HEK293 (cell line): ENCODE measurements at regions not wholly inside any gene's neighbourhood (a gene's known extent, or its start where the extent isn't known, plus 50 kb on each side); places are given as distances from the start of the nearest gene placed in this dataset.
A peak's percentile ranks its signal among the peaks of the same experiment; 100 is the strongest.

Experiments used
- CTCF ChIA-PET: fragments of 350-600 bp; formaldehyde crosslinking; extraction: SDS; loops from one replicate; lab custom pipeline; 2021; ENCODE audit warnings: antibody characterized with exemption; lab: Yijun Ruan, JAX
- POLR2A ChIA-PET: fragments of 300-600 bp; formaldehyde crosslinking; extraction: SDS; loops from one replicate; lab custom pipeline; 2020; ENCODE audit warnings: antibody characterized with exemption, inconsistent platforms; lab: Yijun Ruan, JAX
- H3K27ac ChIP-seq: fragments of 200-500 bp; sonication (Bioruptor generic); 2 replicates; pipeline ENCODE4 v1.5.1; 2014; ENCODE audit warnings: low read depth, low read length, control low read depth, inconsistent platforms; ENCODE audit errors: extremely low read depth
- H3K36me3 ChIP-seq, 2 experiments: fragments of 200-500 bp in 1 of 2; sonication (Bioruptor generic) in 1 of 2; 1 replicate in 1 of 2; 2 replicates in 1 of 2; pipeline ENCODE4 v1.5.1; 2014 to 2017; ENCODE audit warnings: inconsistent platforms in 2 of 2, low read length in 2 of 2; ENCODE audit not compliant: control insufficient read depth in 2 of 2, insufficient read depth in 1 of 2
- H3K4me1 ChIP-seq: fragments of 200-500 bp; sonication (Bioruptor generic); 2 replicates; pipeline ENCODE4 v1.5.1; 2014; ENCODE audit warnings: mild to moderate bottlenecking, low read length, inconsistent platforms; ENCODE audit not compliant: control insufficient read depth, insufficient read depth
- H3K4me3 ChIP-seq: 2 replicates; pipeline ENCODE4 v1.5.1; 2011; ENCODE audit warnings: low read depth, mild to moderate bottlenecking, control low read depth, low read length, moderate library complexity
- H3K9me3 ChIP-seq: fragments of 200-500 bp; sonication (Bioruptor generic); 2 replicates; pipeline ENCODE4 v1.5.1; 2014; ENCODE audit warnings: low read depth, low read length, inconsistent platforms; ENCODE audit not compliant: control insufficient read depth, insufficient read depth
- BCL11B ChIP-seq: fragments of 450-650 bp; formaldehyde crosslinking; IDR thresholded peaks from 2 replicates; pipeline ENCODE4 v1.5.1; 2016; ENCODE audit warnings: low read depth, missing biosample characterization, missing genetic modification characterization
- GLI2 ChIP-seq: fragments of 450-650 bp; formaldehyde crosslinking; IDR thresholded peaks from 2 replicates; pipeline ENCODE4; 2017; ENCODE audit warnings: missing biosample characterization, missing genetic modification characterization, low read depth, borderline replicate concordance
- GLI4 ChIP-seq: fragments of 450-650 bp; formaldehyde crosslinking; IDR thresholded peaks from 2 replicates; pipeline ENCODE4 v1.5.1; 2016; ENCODE audit warnings: missing biosample characterization, missing genetic modification characterization
- KLF16 ChIP-seq: fragments of 450-650 bp; formaldehyde crosslinking; IDR thresholded peaks from 2 replicates; pipeline ENCODE4 v1.5.1; 2017; ENCODE audit warnings: missing biosample characterization, missing genetic modification characterization
- MEIS1 ChIP-seq: sonication (generic); formaldehyde crosslinking; IDR thresholded peaks from 2 replicates; pipeline ENCODE4 v1.8.1; 2022; ENCODE audit warnings: missing genetic modification reagents, mild to moderate bottlenecking, borderline replicate concordance
- SCRT2 ChIP-seq: fragments of 450-650 bp; formaldehyde crosslinking; IDR thresholded peaks from 2 replicates; pipeline ENCODE4 v1.5.1; 2016; ENCODE audit warnings: missing biosample characterization, missing genetic modification characterization
- SETDB1 ChIP-seq: IDR thresholded peaks from one replicate; pipeline ENCODE4 v1.6.1; 2017; ENCODE audit warnings: mild to moderate bottlenecking, low read length, moderate library complexity, mixed read lengths; ENCODE audit not compliant: insufficient read length
- ZBTB8A ChIP-seq: fragments of 450-650 bp; formaldehyde crosslinking; IDR thresholded peaks from 2 replicates; pipeline ENCODE4 v1.5.1; 2016; ENCODE audit warnings: missing biosample characterization, missing genetic modification characterization
- ZNF114 ChIP-seq: fragments of 450-650 bp; formaldehyde crosslinking; IDR thresholded peaks from 2 replicates; pipeline ENCODE4 v1.5.0; 2017; ENCODE audit warnings: missing biosample characterization, missing genetic modification characterization
- ZNF121 ChIP-seq: fragments of 450-650 bp; formaldehyde crosslinking; IDR thresholded peaks from 2 replicates; pipeline ENCODE4 v1.5.1; 2016; ENCODE audit warnings: missing biosample characterization, missing genetic modification characterization
- ZNF133 ChIP-seq: fragments of 450-650 bp; formaldehyde crosslinking; IDR thresholded peaks from 2 replicates; pipeline ENCODE4 v1.5.1; 2016; ENCODE audit warnings: missing biosample characterization, missing genetic modification characterization
- ZNF19 ChIP-seq: fragments of 450-650 bp; formaldehyde crosslinking; IDR thresholded peaks from 2 replicates; pipeline ENCODE4; 2016; ENCODE audit warnings: missing biosample characterization, missing genetic modification characterization, low read depth
- ZNF292 ChIP-seq: fragments of 450-650 bp; formaldehyde crosslinking; IDR thresholded peaks from 2 replicates; pipeline ENCODE4 v1.5.1; 2016; ENCODE audit warnings: low read depth, missing biosample characterization, missing genetic modification characterization, borderline replicate concordance
- ZNF335 ChIP-seq: fragments of 450-650 bp; formaldehyde crosslinking; conservative IDR thresholded peaks from 2 replicates; pipeline ENCODE4 v1.5.1; 2016; ENCODE audit warnings: missing biosample characterization, missing genetic modification characterization
- ZNF404 ChIP-seq: fragments of 450-650 bp; formaldehyde crosslinking; IDR thresholded peaks from 2 replicates; pipeline ENCODE4 v1.5.1; 2017; ENCODE audit warnings: missing biosample characterization, missing genetic modification characterization
- ZNF521 ChIP-seq: fragments of 450-650 bp; formaldehyde crosslinking; IDR thresholded peaks from 2 replicates; pipeline ENCODE4 v1.5.1; 2017; ENCODE audit warnings: missing biosample characterization, mild to moderate bottlenecking, missing genetic modification characterization
- ZNF658 ChIP-seq: fragments of 450-650 bp; formaldehyde crosslinking; IDR thresholded peaks from 2 replicates; pipeline ENCODE4; 2016; ENCODE audit warnings: missing biosample characterization, missing genetic modification characterization
- ZNF677 ChIP-seq: fragments of 450-650 bp; IDR thresholded peaks from 2 replicates; pipeline ENCODE4 v1.5.0; 2018; ENCODE audit warnings: missing biosample characterization, mild to moderate bottlenecking, missing genetic modification characterization, moderate library complexity
- ZNF843 ChIP-seq: fragments of 450-650 bp; formaldehyde crosslinking; IDR thresholded peaks from 2 replicates; pipeline ENCODE4 v1.5.1; 2016; ENCODE audit warnings: missing biosample characterization, missing genetic modification characterization
- ZSCAN30 ChIP-seq: fragments of 450-650 bp; IDR thresholded peaks from 2 replicates; pipeline ENCODE4 v1.5.1; 2018; ENCODE audit warnings: missing biosample characterization, mild to moderate bottlenecking, missing genetic modification characterization, moderate library complexity
- TF ChIP-seq, protein P1 (sequence below): fragments of 450-650 bp; formaldehyde crosslinking; IDR thresholded peaks from 2 replicates; pipeline ENCODE4 v1.5.1; 2016; ENCODE audit warnings: missing biosample characterization, missing genetic modification characterization
- TF ChIP-seq, protein P2 (sequence below): fragments of 450-650 bp; formaldehyde crosslinking; IDR thresholded peaks from 2 replicates; pipeline ENCODE4 v1.5.1; 2017; ENCODE audit warnings: missing biosample characterization, missing genetic modification characterization
- TF ChIP-seq, protein P3 (sequence below): fragments of 450-650 bp; formaldehyde crosslinking; IDR thresholded peaks from 2 replicates; pipeline ENCODE4 v1.5.1; 2017; ENCODE audit warnings: missing biosample characterization, missing genetic modification characterization
- TF ChIP-seq, protein P4 (sequence below): fragments of 450-650 bp; formaldehyde crosslinking; IDR thresholded peaks from 2 replicates; pipeline ENCODE4 v1.5.1; 2016; ENCODE audit warnings: missing biosample characterization, missing genetic modification characterization
- TF ChIP-seq, protein P5 (sequence below): fragments of 450-650 bp; formaldehyde crosslinking; conservative IDR thresholded peaks from 2 replicates; pipeline ENCODE4 v1.5.1; 2016; ENCODE audit warnings: low read depth, missing biosample characterization, missing genetic modification characterization

DNA sequence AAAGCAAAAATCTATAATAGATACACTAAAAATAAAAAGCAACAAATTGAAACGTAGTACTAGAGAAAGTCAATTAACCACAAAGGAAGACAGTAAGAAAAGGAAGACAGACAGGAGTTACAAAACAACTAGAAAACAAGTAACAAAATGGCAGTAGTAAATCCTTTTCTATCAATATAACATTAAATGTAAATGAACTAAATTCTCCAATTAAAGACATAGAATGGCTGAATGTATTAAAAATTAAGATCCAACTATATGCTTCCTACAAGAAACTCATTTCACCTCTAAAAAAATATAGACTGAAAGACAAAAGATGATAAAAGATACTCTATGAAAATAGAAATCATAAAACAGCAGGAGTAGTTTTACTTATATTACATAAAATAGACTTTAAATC lies 79.1 kb downstream of the CTH start:
- Histone ChIP-seq H3K27ac (no peak overlapping the region), H3K36me3 (no peaks in the 10 kb centered on the region), H3K4me3 (no peak overlapping the region), H3K9me3 (no peaks in the 10 kb centered on the region), H3K4me1 (no peaks in the 10 kb centered on the region)
- POLR2A ChIA-PET, result no interaction called here
- CTCF ChIA-PET, result no interaction called here
- TF ChIP-seq SETDB1, result peak; percentile 64
- TF ChIP-seq MEIS1 (CRISPR knock-in tag), result no peak
- TF ChIP-seq, all 188 proteins: peak for 1

DNA sequence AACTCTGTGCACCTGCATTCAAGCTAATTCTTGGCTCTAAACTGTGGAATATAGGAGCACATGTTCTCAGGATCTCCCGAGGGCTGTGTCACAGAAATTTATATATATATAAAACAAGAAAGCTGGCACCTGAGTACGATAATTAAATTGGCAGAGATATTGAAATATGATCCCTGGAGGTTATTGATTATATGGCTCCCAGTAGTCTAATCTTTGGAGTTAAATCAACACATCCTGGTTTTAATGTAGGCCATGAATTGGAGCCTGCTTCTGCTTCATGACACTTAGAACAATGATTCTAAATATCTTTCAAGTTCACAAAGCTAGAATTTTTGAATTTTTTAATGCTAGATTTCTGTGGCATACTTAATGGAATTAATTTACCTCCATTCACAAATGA lies 84.3 kb downstream of the CTH start:
- H3K9me3 ChIP-seq, result no peaks in the 10 kb centered on the region
- POLR2A ChIA-PET, result no interaction called here
- no peak overlapping the region for H3K4me3 ChIP-seq
- no peaks in the 10 kb centered on the region for H3K36me3 ChIP-seq
- TF ChIP-seq ZNF19 (no peak), ZBTB8A (tag by site-specific recombination) (no peak), ZNF292 (tag by site-specific recombination) (no peak), ZNF677 (no peak), ZNF114 (tag by site-specific recombination) (no peak), ZNF133 (no peak), ZNF404 (tag by site-specific recombination) (no peak), SCRT2 (no peak), KLF16 (tag by site-specific recombination) (no peak), ZSCAN30 (no peak), ZNF843 (tag by site-specific recombination) (no peak), ZNF121 (no peak), ZNF658 (no peak), GLI2 (no peak)
- TF ChIP-seq, protein P1, sequence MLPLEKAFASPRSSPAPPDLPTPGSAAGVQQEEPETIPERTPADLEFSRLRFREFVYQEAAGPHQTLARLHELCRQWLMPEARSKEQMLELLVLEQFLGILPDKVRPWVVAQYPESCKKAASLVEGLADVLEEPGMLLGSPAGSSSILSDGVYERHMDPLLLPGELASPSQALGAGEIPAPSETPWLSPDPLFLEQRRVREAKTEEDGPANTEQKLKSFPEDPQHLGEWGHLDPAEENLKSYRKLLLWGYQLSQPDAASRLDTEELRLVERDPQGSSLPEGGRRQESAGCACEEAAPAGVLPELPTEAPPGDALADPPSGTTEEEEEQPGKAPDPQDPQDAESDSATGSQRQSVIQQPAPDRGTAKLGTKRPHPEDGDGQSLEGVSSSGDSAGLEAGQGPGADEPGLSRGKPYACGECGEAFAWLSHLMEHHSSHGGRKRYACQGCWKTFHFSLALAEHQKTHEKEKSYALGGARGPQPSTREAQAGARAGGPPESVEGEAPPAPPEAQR (tag by site-specific recombination), result no peak
- TF ChIP-seq, protein P2, sequence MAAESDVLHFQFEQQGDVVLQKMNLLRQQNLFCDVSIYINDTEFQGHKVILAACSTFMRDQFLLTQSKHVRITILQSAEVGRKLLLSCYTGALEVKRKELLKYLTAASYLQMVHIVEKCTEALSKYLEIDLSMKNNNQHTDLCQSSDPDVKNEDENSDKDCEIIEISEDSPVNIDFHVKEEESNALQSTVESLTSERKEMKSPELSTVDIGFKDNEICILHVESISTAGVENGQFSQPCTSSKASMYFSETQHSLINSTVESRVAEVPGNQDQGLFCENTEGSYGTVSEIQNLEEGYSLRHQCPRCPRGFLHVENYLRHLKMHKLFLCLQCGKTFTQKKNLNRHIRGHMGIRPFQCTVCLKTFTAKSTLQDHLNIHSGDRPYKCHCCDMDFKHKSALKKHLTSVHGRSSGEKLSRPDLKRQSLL, result no peak
- TF ChIP-seq, protein P3, sequence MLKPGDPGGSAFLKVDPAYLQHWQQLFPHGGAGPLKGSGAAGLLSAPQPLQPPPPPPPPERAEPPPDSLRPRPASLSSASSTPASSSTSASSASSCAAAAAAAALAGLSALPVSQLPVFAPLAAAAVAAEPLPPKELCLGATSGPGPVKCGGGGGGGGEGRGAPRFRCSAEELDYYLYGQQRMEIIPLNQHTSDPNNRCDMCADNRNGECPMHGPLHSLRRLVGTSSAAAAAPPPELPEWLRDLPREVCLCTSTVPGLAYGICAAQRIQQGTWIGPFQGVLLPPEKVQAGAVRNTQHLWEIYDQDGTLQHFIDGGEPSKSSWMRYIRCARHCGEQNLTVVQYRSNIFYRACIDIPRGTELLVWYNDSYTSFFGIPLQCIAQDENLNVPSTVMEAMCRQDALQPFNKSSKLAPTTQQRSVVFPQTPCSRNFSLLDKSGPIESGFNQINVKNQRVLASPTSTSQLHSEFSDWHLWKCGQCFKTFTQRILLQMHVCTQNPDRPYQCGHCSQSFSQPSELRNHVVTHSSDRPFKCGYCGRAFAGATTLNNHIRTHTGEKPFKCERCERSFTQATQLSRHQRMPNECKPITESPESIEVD (tag by site-specific recombination), result no peak
- CTCF ChIA-PET, result no interaction called here
- H3K4me1 ChIP-seq, result peaks cover 9% of the 10 kb centered on the region
- no peak overlapping the region for H3K27ac ChIP-seq

DNA sequence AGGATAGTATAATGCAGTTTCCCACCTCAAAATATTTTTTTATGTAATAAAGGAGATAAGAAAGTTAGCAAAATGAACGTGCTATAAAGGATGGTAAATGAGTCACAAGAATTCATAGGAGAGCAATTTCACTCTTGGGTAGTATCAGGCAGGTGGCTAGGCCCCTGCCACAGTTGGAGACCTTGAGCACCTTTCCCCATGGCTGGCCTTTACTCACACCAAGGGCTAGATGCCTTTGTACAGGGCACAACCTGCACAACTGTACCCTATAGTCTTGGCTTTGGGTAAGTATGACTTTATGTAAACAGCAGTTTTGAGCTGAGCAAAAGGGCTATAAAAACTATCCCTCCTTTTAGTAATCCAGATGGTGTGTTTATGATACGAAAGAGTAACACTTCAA lies 85.1 kb downstream of the CTH start:
- Histone ChIP-seq H3K4me1 (peaks cover 9% of the 10 kb centered on the region), H3K9me3 (no peaks in the 10 kb centered on the region), H3K36me3 (no peaks in the 10 kb centered on the region), H3K27ac (no peak overlapping the region), H3K4me3 (no peak overlapping the region)
- POLR2A ChIA-PET, result no interaction called here
- CTCF ChIA-PET, result no interaction called here
- peak; percentile 35 for TF ChIP-seq ZNF335 (tag by site-specific recombination)
- TF ChIP-seq BCL11B, result no peak
- TF ChIP-seq ZNF521 (tag by site-specific recombination), result no peak
- TF ChIP-seq, protein P4, sequence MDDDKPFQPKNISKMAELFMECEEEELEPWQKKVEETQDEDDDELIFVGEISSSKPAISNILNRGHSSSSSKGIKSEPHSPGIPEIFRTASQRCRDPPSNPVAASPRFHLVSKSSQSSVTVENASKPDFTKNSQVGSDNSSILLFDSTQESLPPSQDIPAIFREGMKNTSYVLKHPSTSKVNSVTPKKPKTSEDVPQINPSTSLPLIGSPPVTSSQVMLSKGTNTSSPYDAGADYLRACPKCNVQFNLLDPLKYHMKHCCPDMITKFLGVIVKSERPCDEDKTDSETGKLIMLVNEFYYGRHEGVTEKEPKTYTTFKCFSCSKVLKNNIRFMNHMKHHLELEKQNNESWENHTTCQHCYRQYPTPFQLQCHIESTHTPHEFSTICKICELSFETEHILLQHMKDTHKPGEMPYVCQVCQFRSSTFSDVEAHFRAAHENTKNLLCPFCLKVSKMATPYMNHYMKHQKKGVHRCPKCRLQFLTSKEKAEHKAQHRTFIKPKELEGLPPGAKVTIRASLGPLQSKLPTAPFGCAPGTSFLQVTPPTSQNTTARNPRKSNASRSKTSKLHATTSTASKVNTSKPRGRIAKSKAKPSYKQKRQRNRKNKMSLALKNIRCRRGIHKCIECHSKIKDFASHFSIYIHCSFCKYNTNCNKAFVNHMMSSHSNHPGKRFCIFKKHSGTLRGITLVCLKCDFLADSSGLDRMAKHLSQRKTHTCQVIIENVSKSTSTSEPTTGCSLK (tag by site-specific recombination), result no peak
- TF ChIP-seq GLI2, result no peak
- TF ChIP-seq, protein P5, sequence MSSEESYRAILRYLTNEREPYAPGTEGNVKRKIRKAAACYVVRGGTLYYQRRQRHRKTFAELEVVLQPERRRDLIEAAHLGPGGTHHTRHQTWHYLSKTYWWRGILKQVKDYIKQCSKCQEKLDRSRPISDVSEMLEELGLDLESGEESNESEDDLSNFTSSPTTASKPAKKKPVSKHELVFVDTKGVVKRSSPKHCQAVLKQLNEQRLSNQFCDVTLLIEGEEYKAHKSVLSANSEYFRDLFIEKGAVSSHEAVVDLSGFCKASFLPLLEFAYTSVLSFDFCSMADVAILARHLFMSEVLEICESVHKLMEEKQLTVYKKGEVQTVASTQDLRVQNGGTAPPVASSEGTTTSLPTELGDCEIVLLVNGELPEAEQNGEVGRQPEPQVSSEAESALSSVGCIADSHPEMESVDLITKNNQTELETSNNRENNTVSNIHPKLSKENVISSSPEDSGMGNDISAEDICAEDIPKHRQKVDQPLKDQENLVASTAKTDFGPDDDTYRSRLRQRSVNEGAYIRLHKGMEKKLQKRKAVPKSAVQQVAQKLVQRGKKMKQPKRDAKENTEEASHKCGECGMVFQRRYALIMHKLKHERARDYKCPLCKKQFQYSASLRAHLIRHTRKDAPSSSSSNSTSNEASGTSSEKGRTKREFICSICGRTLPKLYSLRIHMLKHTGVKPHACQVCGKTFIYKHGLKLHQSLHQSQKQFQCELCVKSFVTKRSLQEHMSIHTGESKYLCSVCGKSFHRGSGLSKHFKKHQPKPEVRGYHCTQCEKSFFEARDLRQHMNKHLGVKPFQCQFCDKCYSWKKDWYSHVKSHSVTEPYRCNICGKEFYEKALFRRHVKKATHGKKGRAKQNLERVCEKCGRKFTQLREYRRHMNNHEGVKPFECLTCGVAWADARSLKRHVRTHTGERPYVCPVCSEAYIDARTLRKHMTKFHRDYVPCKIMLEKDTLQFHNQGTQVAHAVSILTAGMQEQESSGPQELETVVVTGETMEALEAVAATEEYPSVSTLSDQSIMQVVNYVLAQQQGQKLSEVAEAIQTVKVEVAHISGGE (tag by site-specific recombination), result no peak
- TF ChIP-seq GLI4 (tag by site-specific recombination), result no peak
